ENCODE measurements at regions not wholly inside any gene's neighbourhood (a gene's known extent, or its start where the extent isn't known, plus 50 kb on each side); places are given as distances from the start of the nearest gene placed in this dataset.
"Not testable (repeated sequence)": the region's sequence is repeated elsewhere in the genome, so short reads cannot be mapped to it uniquely, and the experiment has no call there.

DNA sequence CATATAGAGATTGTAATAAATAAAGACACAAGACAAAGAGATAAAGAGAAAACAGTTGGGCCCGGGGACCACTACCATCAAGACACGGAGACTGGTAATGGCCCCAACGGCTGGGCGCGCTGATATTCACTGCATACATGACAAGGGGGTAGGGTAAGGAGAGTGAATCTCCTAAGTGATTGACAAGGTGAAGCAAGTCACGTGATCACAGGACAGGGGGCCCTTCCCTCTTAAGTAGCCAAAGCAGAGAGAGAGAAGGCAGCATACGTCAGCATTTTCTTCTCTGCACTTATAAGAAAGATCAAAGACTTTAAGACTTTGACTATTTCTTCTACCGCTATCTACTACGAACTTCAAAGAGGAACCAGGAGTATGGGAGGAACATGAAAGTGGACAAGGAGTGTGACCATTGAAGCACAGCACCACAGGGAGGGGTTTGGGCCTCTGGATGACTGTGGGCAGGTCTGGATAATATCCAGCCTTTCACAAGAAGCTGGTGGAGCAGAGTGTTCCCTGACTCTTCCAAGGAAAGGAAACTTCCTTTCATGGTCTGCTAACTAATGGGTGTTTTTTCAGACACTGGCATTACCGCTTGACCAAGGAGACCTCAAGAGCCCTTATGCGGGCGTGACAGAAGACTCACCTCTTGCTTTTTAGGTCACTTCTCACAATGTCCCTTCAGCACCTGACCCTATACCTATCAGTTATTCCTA lies 75.6 kb downstream of the MRPL39 start:
- not testable (repeated sequence) for H3K27me3 Mint-ChIP-seq (ENCODE audit: low read depth); H3K27ac Mint-ChIP-seq; H3K4me3 Mint-ChIP-seq; DNase-seq (ENCODE audit: low spot score in 2 of 2, unreplicated experiment in 2 of 2); H3K36me3 Mint-ChIP-seq; H3K4me1 Mint-ChIP-seq
- peaks cover 11% of the 10 kb centered on the region for H3K9me3 Mint-ChIP-seq

DNA sequence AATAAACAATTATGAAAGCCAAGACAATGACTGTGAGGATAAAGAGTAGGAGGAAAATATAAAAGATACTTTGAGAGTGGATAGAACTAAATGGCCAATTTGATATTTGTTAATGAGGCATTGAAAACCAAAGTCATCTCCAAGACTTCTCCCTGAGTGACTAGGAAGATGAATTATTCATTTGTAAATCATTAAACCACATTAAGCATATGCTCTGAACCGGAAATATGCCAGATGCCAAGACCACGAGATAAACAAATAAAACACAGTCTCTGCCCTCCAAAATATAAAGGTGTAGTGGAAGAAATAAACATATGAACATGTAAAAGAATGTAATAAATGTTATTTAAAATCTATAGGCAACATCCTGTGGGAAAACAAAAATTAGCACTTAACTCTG lies 78.8 kb downstream of the MRPL39 start:
- DNase-seq (ENCODE audit: low spot score in 2 of 2, unreplicated experiment in 2 of 2): no peak
- Mint-ChIP-seq H3K4me3 (no peak overlapping the region), H3K27me3 (ENCODE audit: low read depth) (peaks cover 8% of the 10 kb centered on the region), H3K4me1 (no peaks in the 10 kb centered on the region), H3K27ac (no peak overlapping the region), H3K9me3 (peaks cover 9% of the 10 kb centered on the region), H3K36me3 (no peaks in the 10 kb centered on the region)
- TF ChIP-seq, protein P1, sequence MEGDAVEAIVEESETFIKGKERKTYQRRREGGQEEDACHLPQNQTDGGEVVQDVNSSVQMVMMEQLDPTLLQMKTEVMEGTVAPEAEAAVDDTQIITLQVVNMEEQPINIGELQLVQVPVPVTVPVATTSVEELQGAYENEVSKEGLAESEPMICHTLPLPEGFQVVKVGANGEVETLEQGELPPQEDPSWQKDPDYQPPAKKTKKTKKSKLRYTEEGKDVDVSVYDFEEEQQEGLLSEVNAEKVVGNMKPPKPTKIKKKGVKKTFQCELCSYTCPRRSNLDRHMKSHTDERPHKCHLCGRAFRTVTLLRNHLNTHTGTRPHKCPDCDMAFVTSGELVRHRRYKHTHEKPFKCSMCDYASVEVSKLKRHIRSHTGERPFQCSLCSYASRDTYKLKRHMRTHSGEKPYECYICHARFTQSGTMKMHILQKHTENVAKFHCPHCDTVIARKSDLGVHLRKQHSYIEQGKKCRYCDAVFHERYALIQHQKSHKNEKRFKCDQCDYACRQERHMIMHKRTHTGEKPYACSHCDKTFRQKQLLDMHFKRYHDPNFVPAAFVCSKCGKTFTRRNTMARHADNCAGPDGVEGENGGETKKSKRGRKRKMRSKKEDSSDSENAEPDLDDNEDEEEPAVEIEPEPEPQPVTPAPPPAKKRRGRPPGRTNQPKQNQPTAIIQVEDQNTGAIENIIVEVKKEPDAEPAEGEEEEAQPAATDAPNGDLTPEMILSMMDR (IDR thresholded peaks at IDR 0.05; ENCODE audit: unreplicated experiment): no peak

DNA sequence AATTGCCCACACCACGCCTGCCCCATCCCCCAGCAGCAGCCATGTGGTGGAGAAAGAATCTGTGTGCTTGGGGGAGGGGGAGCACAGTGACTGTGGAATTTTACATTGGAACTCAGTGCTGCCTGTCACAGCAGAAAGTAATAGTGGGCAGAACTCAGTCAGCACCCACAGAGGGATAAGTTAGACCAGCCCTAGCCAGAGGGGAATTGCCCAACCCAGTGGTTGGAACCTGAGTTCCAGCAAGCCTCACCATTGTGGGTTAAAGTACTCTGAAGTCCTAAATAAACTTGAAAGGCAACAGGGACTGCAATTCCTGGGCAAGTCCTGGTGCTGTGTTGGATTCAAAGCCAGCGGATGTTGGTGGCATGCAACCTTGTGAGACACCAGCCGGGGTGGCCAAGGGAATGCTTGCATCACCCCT lies 88.8 kb downstream of the MRPL39 start:
- Mint-ChIP-seq H3K9me3 (peaks cover 26% of the 10 kb centered on the region), H3K4me1 (peaks cover 3% of the 10 kb centered on the region), H3K4me3 (no peak overlapping the region), H3K27me3 (ENCODE audit: low read depth) (no peaks in the 10 kb centered on the region), H3K27ac (no peak overlapping the region), H3K36me3 (no peaks in the 10 kb centered on the region)
- no peak for DNase-seq (ENCODE audit: low spot score in 2 of 2, unreplicated experiment in 2 of 2)
- TF ChIP-seq, protein P1 (IDR thresholded peaks at IDR 0.05; ENCODE audit: unreplicated experiment): no peak

- peaks cover 8% of the 10 kb centered on the region for H3K9me3 Mint-ChIP-seq
- no peak overlapping the region for H3K27ac Mint-ChIP-seq
- H3K36me3 Mint-ChIP-seq: no peaks in the 10 kb centered on the region
- no peaks in the 10 kb centered on the region for H3K27me3 Mint-ChIP-seq (ENCODE audit: low read depth)
- DNase-seq (ENCODE audit: low spot score in 2 of 2, unreplicated experiment in 2 of 2): no peak
- no peak overlapping the region for H3K4me3 Mint-ChIP-seq
- peaks cover 3% of the 10 kb centered on the region for H3K4me1 Mint-ChIP-seq
- TF ChIP-seq, protein P1 (IDR thresholded peaks at IDR 0.05; ENCODE audit: unreplicated experiment): no peak
Measured at GRCh38 chr21:25515484-25516405, 91.5 kb downstream of the MRPL39 start.

DNA sequence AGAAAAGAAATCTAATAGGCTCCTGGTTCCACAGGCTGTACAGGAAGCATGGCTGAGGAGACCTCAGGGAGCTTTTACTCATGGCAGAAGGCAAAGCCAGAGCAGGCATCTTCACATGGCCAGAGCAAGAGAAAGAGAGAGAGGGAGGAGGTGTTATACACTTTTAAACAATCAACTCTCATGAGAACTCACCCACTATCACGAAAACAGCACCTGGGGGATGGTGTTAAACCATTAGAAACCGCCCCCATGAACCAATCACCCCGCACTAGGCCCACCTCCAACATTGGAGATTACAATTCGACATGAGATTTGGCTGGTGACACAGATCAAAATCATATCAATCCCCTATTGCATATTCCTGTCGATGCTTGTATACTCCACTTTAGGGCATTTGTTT lies 93.5 kb downstream of the MRPL39 start:
- no peak for DNase-seq (ENCODE audit: low spot score in 2 of 2, unreplicated experiment in 2 of 2)
- Mint-ChIP-seq H3K9me3 (no peaks in the 10 kb centered on the region), H3K4me1 (peaks cover 3% of the 10 kb centered on the region), H3K4me3 (no peak overlapping the region), H3K27ac (no peak overlapping the region), H3K36me3 (no peaks in the 10 kb centered on the region), H3K27me3 (ENCODE audit: low read depth) (no peaks in the 10 kb centered on the region)
- TF ChIP-seq, protein P1 (IDR thresholded peaks at IDR 0.05; ENCODE audit: unreplicated experiment): no peak

Measured in mesothelial cell of epicardium (in vitro differentiated cells).